EL (cell line): ENCODE measurements at regions not wholly inside any gene's neighbourhood (a gene's known extent, or its start where the extent isn't known, plus 50 kb on each side); places are given as distances from the start of the nearest gene placed in this dataset.

ENCODE experiments used
- DNase-seq: peaks from one replicate; pipeline ENCODE4 v3.0.0-alpha.2; 2016

- no peak for DNase-seq
These were observed 134.9 kb upstream of the IQSEC1 start for GRCh38 chr3:13207975-13208705.

DNA sequence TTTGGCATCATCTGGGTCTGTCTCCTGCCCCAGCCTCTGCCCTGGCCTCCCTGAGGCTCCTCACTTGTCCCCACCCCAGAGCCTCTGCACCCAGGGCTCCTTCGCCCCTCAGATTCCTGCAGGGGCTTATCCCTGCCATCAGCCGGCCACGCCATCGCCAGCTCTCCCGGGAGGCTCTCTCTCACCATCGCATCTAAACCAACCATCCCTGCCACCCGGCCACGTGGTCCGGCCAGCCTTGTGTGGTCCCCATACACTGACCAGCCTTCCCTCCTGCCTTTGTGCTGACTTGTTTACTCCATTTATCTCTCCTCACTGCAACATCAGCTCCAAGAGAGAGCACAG lies 134.3 kb upstream of the IQSEC1 start:
- no peak for DNase-seq

DNA sequence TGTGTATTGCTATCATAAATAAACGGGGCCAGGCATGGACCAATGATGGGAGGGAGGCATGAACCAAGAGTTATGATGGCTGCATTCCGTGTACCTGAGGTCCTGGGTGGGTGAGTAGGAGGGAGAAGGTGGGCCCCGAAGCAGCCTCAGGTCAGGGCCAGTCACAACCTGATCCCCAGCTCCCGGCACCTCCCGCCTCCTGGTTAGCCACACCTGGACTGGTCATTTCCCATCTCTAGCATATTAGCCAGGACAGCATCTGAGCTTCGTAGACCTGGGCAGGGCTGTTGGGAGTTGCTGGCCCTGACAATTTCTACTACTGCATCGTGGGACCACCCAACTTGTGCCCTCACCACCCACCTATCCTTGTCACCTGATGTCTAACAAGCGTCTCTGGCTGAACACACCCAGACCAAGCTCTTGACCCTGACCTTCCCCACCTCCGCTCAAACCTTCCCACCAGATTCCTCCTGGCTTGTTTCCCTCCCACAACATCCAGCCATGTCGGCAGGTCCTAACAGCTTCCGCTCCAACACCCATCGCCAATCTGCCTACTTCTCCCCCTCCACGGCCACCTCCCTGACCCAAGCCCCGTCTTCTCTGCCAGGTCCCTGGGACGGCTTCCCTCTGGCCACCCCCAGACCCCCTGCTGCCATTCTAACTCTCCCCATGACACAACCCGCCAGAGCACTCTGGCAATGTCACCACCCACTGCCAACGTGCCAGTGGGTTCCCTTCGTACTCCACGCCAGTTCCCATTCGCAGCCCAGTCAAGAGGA lies 133.8 kb upstream of the IQSEC1 start:
- no peak for DNase-seq

DNA sequence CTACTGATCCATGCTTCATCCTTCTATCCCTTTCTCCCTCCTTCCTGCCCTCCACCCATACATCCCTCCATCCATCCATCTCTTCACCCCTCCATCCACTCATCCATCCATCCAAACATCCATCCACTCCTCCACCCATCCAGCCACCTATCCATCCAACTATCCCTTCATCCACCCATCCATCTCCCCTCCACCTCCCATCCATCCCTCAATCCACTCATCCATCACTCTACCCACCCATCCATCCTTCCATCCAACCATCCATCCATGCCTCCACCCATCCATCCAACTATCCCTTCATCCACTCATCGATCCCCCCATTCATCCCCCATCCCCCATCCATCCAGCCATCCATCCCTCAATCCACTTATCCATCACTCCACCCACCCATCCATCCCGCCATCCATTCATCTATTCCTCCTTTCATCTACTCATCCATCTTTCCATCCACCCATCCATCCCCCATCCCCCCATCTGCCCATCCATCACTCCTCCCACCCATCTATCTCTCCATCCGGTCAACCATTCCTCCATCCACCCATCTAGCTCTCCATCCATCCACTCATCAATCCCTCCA lies 132.4 kb upstream of the IQSEC1 start:
- DNase-seq = no peak

DNA sequence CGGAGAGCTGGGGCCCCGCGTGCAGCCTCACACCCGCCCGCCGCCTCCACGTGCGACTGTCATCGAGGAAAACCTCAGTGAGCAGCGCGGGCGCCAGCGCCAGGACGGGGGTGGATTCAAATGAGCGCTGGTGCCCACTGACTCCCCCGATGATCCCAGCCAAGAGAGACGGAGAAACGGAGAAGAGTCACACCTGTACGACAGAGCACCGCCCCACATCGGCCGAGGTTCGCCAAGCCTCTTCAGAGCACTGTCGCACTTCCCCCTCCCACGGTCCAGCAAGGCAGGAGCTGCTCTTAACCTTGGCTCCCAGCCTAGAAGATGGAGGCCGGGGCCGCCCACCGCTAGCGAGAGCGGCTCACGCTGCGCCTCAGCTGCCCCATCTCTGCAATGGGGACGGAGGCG lies 130.9 kb upstream of the IQSEC1 start:
- DNase-seq = no peak

DNA sequence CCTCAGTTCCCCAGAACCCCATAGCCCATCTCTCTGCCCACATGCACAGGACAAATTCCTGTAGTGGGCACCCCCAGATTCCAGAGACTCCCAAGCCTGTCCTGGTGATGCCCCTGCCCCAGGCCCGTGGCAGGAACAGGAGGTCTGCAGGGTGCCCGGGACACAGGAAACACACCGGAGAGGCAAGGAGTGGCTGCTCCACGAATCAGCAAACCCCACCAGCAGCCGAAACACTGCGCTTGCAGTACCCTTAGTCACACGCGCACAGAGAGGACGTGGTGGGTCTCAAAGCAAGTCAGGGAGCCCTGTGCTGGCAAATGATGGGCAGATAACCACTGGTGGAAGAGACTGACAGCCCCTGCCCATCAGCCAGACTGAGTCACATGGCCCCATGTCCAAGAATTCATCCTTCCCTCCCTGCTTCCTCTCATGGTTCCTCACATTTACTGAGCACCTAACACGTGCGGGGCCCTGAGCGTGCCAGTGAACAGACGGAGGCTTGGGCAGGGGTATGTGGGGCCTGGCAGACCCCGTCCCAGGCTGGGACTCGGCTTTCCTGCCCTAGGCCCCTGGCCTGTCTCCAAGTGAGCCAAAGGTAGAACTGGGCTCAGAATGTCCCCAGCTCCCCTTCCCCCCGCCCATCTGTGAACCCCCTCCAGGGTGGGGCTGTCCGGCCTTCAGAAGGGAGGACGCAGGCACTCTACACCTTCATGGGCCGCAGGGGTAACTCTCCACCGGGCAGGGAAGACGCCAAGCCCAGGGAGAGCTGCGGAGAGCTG lies 130.4 kb upstream of the IQSEC1 start:
- DNase-seq = no peak

DNA sequence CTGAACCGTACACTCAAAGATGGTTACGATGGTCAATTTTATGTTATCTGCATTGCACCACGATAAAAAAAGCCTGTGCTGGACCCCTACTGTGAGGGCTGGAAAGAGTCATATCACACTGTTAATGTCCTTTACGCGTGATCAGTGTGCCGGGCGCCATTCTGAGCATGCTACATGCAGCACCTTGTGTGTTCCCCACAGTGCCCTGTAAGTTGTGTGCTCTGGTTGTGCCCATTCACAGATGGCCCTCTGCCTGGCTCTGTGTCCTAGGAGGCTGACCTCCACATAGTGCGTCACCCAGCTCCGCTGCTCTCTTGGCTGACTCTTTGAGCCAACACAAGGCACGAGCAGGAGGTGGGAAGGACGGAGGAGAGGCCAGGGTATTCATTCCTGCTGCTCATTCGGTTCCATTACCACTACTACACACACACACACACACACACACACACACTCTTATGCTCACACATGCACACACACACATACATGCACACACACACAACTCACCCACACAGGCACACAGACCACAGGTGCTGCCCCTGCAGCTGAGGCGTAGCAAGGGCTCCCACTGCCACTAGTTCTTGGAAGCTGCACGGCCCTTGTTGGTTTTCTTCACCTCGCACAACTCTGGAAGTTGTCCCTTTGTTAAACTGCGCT lies 129.6 kb upstream of the IQSEC1 start:
- no peak for DNase-seq

GRCh38 chr3:13201851-13202250 lies 128.6 kb upstream of the IQSEC1 start:
- DNase-seq = no peak

GRCh38 chr3:13200946-13201345 lies 127.7 kb upstream of the IQSEC1 start:
- no peak for DNase-seq

GRCh38 chr3:13200465-13200864 lies 127.2 kb upstream of the IQSEC1 start:
- no peak for DNase-seq

DNA sequence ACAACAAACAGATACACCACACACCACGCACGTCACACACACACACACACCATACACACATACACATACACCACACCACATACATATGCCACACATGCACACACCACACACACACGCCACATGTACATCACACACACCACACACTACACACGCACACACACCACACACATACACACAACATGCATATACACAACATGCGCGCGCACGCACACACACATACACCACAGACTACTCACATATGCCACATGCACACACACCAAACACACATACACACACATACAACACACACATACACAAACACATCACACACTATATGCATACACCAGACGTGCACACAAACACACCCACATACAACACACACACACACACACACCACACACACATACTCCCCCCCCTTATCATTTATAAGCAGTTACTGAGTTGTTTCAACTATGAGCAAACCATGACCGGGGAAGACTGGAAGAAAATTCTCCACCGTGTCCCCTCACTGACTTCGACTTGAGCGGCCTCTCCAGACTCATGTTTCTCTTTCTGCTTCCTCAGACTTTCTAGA lies 126.7 kb upstream of the IQSEC1 start:
- no peak for DNase-seq

DNA sequence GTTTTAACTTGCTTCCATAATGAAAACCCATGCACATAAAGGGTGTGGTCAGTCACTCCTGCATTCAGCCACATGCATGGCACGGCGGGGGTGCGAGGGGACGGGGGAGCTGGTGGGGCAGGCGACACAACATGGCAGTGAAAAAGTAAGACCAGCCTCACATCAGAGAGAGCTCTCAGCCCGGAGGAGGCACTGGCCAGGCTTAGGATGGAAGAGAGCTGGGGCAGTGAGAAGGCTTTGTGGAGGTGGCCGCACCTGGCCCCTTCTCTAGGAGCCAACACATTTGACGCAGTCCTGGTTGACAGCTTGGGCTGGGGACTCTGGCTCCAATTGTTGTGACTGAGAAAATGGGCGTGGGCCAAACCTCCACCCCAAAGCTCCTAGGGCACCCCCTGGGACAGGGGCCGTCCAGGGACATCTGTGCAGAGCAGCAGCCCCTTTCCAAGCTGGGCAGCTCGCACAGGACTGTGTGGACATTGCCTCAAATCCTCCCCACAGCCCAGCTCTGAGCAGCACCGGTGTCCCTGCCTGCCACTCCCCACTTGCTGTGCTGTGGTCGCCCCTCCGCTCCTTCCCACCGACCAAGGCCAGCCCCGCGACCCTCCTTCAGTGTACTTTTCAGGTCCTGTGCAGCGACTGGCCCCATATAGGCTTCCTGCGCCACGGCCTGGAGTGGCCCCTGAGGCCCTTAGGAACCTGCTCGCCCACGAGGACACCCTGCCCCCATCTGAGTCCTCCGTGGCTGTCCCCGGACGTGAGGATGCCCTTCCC lies 126.0 kb upstream of the IQSEC1 start:
- no peak for DNase-seq

GRCh38 chr3:13198264-13198879 lies 125.1 kb upstream of the IQSEC1 start:
- DNase-seq = no peak

GRCh38 chr3:13197795-13198194 lies 124.6 kb upstream of the IQSEC1 start:
- DNase-seq = no peak

DNA sequence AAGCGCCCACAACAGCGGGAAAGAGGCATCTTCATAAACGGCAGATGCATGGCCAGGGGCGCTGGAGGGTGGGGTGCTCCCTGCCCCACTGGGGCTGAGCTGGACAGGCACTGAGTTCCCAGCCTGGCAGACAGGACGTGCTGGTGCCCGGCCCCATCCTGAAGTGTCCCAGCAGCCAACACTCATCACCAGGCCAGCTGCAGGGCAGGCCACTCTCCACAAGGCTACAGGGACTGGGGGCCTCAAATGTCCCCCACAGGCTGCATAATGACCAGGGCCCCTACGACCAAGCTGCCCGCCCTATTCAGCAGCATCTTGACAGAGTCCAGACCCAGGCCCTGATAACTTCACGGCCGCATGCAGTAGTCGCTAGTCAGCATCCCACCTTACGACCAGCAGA lies 124.1 kb upstream of the IQSEC1 start:
- DNase-seq = no peak

DNA sequence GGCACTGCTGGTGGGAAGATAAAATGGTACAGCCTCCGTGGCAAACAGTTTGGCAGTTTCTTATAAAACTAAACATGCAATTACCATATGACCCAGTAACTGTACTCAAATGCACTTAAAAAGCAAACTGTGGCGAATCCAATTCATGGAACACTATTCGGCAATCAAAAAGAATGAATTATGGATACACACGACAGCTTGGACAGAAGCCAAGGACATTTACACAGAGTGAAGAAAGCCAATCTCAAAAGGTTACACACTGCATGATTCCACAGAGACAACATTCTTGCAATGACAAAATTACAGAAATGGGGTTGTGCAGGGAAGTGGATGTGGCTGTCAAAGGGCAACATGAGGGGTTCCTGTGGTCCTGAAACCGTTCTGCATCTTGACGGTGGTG lies 122.1 kb upstream of the IQSEC1 start:
- no peak for DNase-seq

GRCh38 chr3:13194285-13195209 lies 121.3 kb upstream of the IQSEC1 start:
- DNase-seq = peak; percentile 48

DNA sequence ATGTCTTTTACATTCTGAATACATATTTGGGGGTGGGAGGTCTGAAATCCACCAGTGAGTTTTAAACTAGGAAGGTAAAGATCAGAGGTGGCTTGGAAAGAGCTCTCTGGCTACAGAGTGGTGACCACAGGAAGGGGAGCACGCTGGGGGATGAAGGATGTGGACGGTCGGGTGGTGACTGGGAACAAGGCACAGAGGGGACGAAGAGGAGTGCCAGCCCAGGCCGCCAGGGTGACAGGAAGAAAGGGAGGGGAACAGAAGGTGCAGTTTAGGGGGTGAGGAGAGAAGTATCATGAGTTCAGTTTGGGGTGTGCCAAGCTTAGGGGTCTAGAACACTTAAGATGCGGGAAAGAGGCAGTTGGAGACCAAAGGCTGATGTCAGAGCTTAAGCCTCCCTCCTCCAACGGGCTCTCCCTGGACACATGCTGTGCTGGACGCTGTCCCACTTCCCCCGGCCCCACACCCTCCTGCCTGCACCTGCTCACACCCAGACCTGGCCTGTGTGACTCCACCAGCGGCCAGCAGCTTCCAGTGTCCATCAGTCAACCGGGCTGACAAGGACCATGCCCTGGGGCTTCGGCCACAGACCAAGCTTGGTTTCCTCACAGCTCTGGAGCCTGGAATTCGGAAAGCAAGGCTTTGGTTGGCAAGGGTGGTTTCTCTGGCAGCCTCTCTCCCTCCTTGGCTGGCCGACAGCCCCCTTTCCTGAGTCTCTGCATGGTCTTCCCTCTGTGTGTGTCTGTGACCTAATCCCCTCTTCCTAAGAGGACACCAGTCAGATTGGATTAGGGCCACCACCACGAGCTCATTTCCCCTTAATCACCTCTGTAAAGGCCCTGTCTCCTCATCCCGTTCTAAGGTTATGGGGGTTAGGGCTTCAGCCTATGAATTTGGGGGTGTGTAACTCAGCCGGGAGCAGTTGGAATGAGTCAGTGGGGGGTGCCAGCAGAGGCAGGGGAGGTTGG lies 120.4 kb upstream of the IQSEC1 start:
- peak; percentile 26 for DNase-seq
